ENCODE measurements at regions not wholly inside any gene's neighbourhood (a gene's known extent, or its start where the extent isn't known, plus 50 kb on each side); places are given as distances from the start of the nearest gene placed in this dataset.

DNA sequence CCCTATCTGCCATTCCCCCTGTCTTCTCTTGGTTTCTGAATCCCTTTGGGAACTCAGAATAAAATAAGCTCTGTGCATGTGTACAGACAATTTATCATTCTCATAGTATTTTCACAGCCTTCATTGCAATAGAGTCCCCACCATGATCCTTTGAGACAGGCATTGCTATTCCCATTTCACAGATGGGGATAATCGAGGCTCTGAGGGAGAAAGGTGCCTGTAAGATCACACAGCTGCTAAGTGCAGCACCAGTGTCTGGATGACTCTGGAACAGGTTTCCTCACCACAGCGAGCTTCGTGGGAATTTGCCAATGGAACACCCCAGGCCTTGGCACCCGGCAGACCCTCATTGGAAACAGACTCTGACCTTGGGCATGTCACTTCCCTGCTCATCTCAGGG is 293.6 kb downstream of the NSG2 start:
- H3K9me3 ChIP-seq (ENCODE audit: control insufficient read depth in 4 of 4, insufficient read depth in 3 of 4, low read length in 3 of 4) = peaks cover 0 to 5% (median 0%) of the 10 kb centered on the region in 4 donors
- no peak overlapping the region for H3K9ac ChIP-seq (ENCODE audit: insufficient read depth in 1 of 2, low read length in 2 of 2)
- no peak overlapping the region for H3K27ac ChIP-seq (ENCODE audit: low read depth in 1 of 2, low read length in 1 of 2)
- TF ChIP-seq, protein P1, sequence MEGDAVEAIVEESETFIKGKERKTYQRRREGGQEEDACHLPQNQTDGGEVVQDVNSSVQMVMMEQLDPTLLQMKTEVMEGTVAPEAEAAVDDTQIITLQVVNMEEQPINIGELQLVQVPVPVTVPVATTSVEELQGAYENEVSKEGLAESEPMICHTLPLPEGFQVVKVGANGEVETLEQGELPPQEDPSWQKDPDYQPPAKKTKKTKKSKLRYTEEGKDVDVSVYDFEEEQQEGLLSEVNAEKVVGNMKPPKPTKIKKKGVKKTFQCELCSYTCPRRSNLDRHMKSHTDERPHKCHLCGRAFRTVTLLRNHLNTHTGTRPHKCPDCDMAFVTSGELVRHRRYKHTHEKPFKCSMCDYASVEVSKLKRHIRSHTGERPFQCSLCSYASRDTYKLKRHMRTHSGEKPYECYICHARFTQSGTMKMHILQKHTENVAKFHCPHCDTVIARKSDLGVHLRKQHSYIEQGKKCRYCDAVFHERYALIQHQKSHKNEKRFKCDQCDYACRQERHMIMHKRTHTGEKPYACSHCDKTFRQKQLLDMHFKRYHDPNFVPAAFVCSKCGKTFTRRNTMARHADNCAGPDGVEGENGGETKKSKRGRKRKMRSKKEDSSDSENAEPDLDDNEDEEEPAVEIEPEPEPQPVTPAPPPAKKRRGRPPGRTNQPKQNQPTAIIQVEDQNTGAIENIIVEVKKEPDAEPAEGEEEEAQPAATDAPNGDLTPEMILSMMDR (IDR thresholded peaks at IDR 0.05; ENCODE audit: control extremely low read depth, extremely low read depth) = no peak
- H3K4me1 ChIP-seq (ENCODE audit: control insufficient read depth in 5 of 5, insufficient read depth in 5 of 5, low read length in 5 of 5) = peaks cover 0 to 13% (median 0%) of the 10 kb centered on the region in 5 donors
- H3K4me3 ChIP-seq = no peak overlapping the region
- H3K36me3 ChIP-seq (ENCODE audit: control insufficient read depth in 4 of 4, insufficient read depth in 4 of 4, low read length in 4 of 4) = no peaks in the 10 kb centered on the region
- 89 to 90% methylated on average over 4 of the region's 4 CpGs for WGBS, 2 donors
- H3K27me3 ChIP-seq (ENCODE audit: control insufficient read depth in 3 of 3, insufficient read depth in 3 of 3, low read length in 2 of 3) = peaks cover 0 to 5% (median 0%) of the 10 kb centered on the region in 3 donors
- ATAC-seq (ENCODE audit: insufficient read depth, low FRiP score) (no peak), DNase-seq (no peak)

DNA sequence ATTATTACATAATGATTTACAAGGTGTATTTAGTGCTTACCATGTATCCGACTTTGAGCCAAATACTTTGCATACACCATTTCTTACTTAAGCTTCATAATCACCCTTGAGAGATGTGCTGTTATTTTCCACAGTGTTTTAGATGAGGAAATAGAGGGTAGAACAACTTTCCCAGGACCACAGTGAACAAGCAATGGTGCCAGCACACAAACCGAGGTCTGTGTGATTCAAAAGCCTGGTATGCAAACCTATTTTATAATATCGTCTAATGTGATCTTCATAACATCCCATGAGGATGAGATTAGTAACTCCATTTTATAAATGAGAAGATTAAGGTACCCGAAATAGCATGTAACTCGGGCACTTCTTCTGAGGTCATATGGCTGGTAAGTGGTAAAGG is 294.7 kb downstream of the NSG2 start:
- H3K4me1 ChIP-seq (ENCODE audit: control insufficient read depth in 5 of 5, insufficient read depth in 5 of 5, low read length in 5 of 5) = peaks cover 0 to 13% (median 0%) of the 10 kb centered on the region in 5 donors
- H3K4me3 ChIP-seq = no peak overlapping the region
- H3K9me3 ChIP-seq (ENCODE audit: control insufficient read depth in 4 of 4, insufficient read depth in 3 of 4, low read length in 3 of 4) = peaks cover 0 to 7% (median 2%) of the 10 kb centered on the region in 4 donors
- 74 to 85% methylated on average over 5 of the region's 5 CpGs for WGBS, 2 donors
- DNase-seq = no peak
- H3K9ac ChIP-seq (ENCODE audit: insufficient read depth in 1 of 2, low read length in 2 of 2) = no peak overlapping the region
- H3K36me3 ChIP-seq (ENCODE audit: control insufficient read depth in 4 of 4, insufficient read depth in 4 of 4, low read length in 4 of 4) = no peaks in the 10 kb centered on the region
- peaks cover 0 to 4% (median 0%) of the 10 kb centered on the region in 3 donors for H3K27me3 ChIP-seq (ENCODE audit: control insufficient read depth in 3 of 3, insufficient read depth in 3 of 3, low read length in 2 of 3)
- H3K27ac ChIP-seq (ENCODE audit: low read depth in 1 of 2, low read length in 1 of 2) = no peak overlapping the region
- ATAC-seq (ENCODE audit: insufficient read depth, low FRiP score) = no peak
- TF ChIP-seq, protein P1 (IDR thresholded peaks at IDR 0.05; ENCODE audit: control extremely low read depth, extremely low read depth) = no peak

DNA sequence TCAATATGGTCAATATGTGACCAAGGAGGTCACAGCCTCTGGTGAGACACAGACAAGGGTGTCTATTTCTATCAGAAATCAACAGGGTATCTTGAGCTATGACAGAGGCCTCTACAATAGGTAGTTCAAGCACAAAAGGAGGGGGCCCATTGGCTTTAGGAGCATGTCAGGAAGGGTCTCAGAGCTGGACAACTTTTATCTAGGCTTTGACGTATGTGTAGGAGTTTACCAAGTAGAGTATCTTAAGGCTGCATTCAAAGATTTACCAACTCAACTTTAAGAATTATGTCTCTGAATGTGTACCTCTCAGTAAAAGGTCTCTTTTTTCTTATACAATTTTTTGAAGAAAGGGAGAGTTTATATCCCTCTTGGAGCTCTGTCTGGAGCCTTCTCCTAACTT is 297.2 kb downstream of the NSG2 start:
- H3K36me3 ChIP-seq (ENCODE audit: control insufficient read depth in 4 of 4, insufficient read depth in 4 of 4, low read length in 4 of 4) = no peaks in the 10 kb centered on the region
- TF ChIP-seq, protein P1 (IDR thresholded peaks at IDR 0.05; ENCODE audit: control extremely low read depth, extremely low read depth) = no peak
- H3K27ac ChIP-seq (ENCODE audit: low read depth in 1 of 2, low read length in 1 of 2) = no peak overlapping the region
- DNase-seq (no peak), ATAC-seq (ENCODE audit: insufficient read depth, low FRiP score) (no peak)
- H3K27me3 ChIP-seq (ENCODE audit: control insufficient read depth in 3 of 3, insufficient read depth in 3 of 3, low read length in 2 of 3) = no peaks in the 10 kb centered on the region
- H3K4me1 ChIP-seq (ENCODE audit: control insufficient read depth in 5 of 5, insufficient read depth in 5 of 5, low read length in 5 of 5) = peaks cover 0 to 5% (median 0%) of the 10 kb centered on the region in 5 donors
- peaks cover 0 to 9% (median 3%) of the 10 kb centered on the region in 4 donors for H3K9me3 ChIP-seq (ENCODE audit: control insufficient read depth in 4 of 4, insufficient read depth in 3 of 4, low read length in 3 of 4)
- H3K9ac ChIP-seq (ENCODE audit: insufficient read depth in 1 of 2, low read length in 2 of 2) = no peak overlapping the region
- 96 to 100% methylated on average over 1 of the region's 1 CpG for WGBS, 2 donors
- H3K4me3 ChIP-seq = no peak overlapping the region

DNA sequence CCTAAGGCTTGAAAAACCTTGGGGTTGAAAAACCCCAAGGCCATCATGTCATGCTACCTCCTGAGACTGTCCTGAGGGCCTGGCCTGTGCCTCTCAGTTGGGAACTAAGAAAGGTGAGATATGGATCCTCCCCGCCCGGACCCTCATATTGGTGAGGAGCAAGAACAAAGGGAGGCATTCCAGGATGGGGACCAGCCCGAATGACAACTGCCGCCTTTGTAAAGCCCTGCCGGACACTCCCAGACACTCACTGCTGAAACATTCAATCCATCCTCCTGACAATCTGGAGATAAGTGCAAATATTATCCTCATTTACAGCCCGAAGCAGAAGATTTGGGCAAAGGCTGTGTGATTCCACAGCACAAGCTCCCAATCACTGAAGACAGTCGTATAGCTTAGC is 298.3 kb downstream of the NSG2 start:
- WGBS, 2 donors = 73 to 86% methylated on average over 7 of the region's 7 CpGs
- no peak overlapping the region for H3K4me3 ChIP-seq

More for the DNA sequence above, 298.3 kb downstream of the NSG2 start:
- Histone ChIP-seq H3K4me1 (ENCODE audit: control insufficient read depth in 5 of 5, insufficient read depth in 5 of 5, low read length in 5 of 5) (peaks cover 0 to 3% (median 0%) of the 10 kb centered on the region in 5 donors), H3K9ac (ENCODE audit: insufficient read depth in 1 of 2, low read length in 2 of 2) (no peak overlapping the region), H3K36me3 (ENCODE audit: control insufficient read depth in 4 of 4, insufficient read depth in 4 of 4, low read length in 4 of 4) (no peaks in the 10 kb centered on the region), H3K27ac (ENCODE audit: low read depth in 1 of 2, low read length in 1 of 2) (no peak overlapping the region), H3K9me3 (ENCODE audit: control insufficient read depth in 4 of 4, insufficient read depth in 3 of 4, low read length in 3 of 4) (peaks cover 0 to 9% (median 3%) of the 10 kb centered on the region in 4 donors), H3K27me3 (ENCODE audit: control insufficient read depth in 3 of 3, insufficient read depth in 3 of 3, low read length in 2 of 3) (no peaks in the 10 kb centered on the region)
- no peak for DNase-seq
- no peak for ATAC-seq (ENCODE audit: insufficient read depth, low FRiP score)
- TF ChIP-seq, protein P1 (IDR thresholded peaks at IDR 0.05; ENCODE audit: control extremely low read depth, extremely low read depth) = no peak
